Mucosa of gallbladder (tissue), 1 donor: ENCODE measurements at regions not wholly inside any gene's neighbourhood (a gene's known extent, or its start where the extent isn't known, plus 50 kb on each side); places are given as distances from the start of the nearest gene placed in this dataset.
"Not testable (repeated sequence)": the region's sequence is repeated elsewhere in the genome, so short reads cannot be mapped to it uniquely, and the experiment has no call there.

ENCODE experiments used
- DNase-seq: peaks from one replicate; pipeline ENCODE4 v3.0.0-alpha.2; 2020; ENCODE audit warnings: low spot score
- donor health status: DM: no; HTN: no; CAD: no.

DNA sequence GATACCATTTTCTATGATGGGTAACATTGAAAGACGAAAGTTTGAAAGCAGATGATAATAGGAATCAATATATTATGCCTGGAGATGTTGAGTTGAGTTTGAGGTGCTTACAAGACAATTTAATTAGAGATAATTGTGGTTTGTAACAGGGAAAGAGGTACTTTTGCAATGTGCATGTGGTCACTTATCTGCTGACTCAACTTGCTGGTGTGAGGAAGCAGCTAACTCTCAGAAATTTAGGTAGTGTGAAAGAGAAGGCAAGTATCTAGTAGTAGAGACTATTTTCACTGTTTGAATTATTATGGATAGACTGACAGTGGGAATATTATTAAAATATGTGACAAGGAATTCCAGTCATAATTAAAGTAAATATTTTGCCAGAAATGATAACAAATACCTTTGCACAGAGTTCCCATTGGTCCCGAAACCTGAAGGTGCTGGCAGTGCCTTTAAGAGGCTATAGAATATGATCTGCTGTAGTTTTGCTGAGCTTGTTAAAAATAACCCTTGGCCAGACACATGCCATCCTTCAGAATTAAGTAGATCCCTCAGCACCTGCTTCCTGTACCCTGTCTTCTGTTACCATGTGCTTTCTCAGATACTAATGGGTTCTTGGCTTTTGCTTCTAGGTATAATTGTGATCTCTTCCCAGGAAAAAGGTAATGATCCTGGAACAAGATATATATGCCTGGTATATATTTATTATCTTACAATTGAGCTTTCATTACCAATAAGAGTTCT lies 315.9 kb downstream of the BCHE start:
- no peak for DNase-seq

DNA sequence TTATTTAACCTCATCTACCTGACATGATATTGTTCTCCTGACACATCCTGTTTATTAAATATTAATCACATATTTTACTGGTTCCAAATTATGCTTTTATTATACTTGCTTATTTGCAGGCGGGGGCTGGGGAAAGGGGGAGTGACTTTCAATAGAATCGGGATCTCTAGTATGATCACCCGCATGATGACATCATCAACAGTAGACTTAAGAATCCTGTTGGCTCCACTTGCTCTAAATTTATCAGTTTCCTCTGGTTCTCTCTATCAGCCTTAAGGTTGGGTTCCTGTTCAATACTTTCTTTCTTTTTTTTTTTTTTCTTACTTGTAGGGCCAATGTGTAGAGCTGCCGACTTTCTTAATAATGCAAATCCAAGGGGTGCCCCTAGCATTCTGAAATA lies 317.5 kb downstream of the BCHE start:
- no peak for DNase-seq

DNA sequence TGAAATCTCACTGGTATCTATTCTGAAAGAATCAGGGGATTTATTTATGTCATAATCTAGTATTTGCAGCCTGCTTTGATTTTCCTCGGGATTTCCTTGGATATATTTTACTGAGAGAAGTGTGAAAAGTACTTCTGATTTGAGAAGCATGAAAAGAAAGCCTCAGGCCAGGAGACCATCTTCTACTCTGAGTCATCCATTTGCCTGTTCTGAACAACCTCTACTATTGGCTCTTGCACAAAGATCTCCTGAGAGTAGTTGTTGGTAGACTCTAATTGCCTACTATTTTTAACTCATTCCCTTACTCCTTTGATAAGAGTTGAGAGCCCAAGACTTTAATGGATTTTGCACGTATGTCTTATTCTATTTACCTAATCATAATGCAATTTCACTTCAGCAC lies 318.9 kb downstream of the BCHE start:
- no peak for DNase-seq

DNA sequence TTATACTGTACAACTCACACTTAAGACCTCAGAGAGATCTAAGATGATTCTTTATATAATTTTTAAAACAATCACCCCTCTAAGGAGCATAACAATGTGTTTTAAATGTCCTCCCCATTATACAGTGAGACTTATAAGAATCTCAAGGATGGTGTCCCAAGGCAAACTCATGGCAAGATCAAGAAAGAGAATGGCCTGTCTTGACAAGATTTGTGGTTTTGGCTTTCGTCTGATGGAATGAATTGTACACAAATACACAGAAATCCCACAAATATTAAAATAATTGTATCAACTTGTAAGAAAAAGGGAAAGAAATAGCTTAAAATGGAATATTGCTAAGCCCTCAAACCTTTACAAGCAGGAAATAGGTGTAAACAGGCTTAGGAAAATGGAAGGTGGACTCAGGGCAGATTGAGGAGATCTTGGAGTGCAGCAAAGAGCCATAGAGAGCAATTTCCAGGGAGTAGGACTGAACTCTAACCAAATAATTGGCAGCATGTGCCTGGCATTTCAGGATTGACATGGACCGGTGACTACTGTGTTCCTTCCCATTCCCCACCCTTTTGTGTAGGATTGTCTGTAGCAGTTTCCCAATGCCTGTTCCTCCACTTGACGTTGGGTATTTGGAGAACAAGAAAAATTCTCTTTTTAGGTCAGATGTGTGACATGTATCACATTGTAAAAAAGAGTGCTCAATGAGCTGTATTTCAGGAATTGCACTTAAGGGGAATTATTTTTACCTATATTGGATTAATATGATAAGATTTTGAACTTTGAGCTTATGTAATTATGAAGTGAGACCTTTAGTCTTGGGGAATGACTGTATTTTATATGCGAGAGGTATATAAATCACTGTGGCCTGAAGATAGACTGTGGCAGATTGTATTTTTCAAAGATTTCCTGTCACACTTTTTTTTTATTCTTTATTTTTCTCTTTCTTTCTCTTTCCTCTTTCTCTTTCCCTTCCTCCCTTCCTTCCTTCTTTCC lies 317.8 kb upstream of the SLITRK3 start:
- no peak for DNase-seq

DNA sequence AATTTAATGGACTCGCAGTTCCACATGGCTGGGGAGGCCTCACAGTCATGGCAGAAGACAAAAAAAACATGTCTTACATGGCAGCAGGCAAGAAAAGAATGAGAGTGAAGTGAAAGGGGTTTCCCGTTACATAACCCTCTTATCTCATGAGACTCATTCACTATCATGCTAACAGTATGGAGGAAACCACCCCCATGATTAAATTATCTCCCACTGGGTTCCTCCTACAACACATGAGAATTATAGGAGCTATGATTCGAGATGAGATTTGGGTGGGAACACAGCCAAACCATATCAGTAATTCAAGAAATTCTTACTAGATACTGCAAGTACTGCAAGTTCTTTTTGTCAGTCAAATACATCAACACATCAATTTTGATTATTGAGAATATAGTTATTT lies 311.4 kb upstream of the SLITRK3 start:
- no peak for DNase-seq

DNA sequence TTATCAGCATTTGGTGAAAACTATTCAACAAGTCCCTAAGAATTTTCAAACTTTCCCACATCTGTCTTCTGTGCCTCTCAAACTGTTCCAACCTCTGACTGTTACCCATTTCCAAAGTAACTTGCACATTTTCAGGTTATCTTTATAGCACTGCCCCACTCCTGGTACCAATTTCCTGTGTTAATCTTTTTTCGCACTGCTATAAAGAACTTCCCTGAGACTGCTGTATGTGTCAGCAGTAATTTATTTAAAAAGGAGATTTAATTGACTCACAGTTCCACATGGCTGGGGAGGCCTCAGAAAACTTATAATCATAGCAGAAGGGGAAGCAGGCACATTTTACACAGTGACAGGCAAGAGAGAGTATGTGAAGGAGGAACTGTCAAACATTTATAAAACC lies 310.9 kb upstream of the SLITRK3 start:
- no peak for DNase-seq

DNA sequence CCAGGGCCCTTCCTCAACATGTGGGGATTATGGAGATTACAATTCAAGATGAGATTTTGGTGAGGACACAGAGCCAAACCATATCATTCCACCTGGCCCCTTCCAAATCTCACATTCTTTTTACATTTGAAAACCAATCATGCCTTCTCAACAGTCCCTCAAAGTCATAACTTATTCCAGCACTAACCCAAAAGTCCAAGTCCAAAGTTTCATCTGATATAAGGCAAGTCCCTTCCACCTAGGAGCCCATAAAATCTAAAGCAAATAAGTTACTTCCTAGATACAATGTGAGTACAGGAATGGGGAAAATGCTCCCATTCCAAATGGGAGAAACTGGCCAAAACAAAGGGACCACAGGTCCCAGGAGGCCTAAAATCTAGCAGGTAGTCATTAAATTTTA lies 309.5 kb upstream of the SLITRK3 start:
- DNase-seq, result no peak

DNA sequence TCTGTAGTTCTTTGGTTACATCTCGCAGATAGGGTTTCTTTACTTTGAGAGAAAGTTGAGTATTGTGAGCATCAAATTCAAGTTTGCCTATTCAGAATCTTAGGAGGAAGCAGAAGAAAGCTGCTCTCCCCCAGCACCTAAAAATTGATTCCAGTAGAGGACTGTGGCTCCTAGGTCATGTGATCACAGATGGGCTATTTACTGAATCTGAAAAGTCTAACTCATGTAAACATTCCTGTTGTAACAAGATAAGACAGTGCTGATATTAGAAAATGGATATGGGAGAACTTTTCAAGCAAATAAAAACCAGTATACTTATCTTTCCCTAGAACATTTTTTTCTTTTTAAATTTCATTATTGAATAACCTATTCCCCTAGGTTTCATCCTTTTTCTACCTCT lies 308.4 kb upstream of the SLITRK3 start:
- DNase-seq, result no peak

DNA sequence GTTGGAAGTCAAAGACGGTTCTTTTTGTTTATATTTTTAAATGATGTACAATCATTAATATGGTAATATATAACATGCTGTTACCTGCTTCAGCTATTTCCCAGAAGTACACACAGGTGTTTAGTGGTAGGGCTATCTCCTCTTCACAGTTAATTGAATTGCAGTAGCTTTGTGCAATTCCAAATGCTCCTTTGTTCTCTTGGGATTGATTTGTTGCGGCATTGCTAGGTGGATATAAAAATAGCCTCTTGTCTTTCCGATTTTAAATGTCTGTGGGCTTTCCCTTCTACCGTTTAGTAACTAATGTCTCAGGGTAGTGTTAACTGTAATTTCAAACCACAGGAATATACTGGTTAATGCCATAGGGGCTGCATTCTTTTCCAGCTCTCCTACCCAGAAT lies 307.6 kb upstream of the SLITRK3 start:
- no peak for DNase-seq

DNA sequence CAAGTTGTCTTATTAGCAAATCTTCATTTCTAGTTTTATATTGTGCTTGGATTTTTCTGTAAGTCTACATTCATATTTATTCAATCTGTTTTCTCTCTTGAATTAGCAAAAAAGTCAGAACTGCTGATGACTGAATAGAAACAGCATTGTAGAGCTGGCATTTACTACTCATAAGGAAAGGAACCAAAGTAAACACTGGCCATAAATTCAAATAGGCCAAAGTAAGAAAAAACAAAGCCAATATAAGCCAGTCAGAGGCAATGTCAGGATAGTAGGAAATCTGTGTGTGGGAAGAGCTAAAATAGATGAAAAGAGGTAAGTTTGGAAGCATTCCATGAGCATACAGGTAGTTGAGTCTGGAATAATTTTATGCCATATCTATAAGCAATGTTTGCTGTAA lies 307.2 kb upstream of the SLITRK3 start:
- DNase-seq, result no peak

DNA sequence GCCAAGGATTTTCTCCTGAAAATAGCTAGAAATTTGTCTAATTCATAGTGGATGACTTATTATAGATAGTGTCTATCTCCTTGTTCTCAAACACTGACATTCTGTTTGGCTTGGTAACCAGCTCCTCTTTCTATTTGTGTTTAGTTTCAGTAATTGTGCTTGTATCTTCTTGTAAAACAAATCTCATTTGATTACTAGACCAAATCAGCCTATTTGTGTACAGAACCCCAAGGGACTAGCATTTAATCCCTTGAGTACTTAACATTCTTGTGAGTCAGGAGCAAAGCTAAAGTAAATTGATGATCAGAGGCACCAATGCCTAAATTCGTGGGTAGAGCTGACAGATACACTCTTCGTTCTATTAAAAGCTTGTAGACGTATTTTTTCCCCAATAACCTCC lies 306.5 kb upstream of the SLITRK3 start:
- DNase-seq, result no peak

DNA sequence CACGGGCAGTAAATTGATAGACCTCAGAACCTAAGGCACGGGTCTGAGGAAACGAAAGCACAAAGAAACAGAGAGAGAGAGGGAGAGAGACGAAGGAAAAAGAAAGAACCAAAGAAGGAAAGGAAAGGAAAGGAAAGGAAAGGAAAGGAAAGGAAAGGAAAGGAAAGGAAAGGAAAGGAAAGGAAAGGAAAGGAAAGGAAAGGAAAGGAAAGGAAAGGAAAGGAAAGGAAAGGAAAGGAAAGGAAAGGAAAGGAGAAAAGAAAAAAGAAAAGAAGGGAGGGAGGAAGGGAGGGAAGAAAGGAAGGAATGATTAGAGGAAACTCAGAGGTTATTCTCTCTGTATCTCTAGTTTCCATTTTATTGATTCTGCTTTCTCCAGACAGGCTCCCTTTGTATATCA lies 302.6 kb upstream of the SLITRK3 start:
- DNase-seq, result not testable (repeated sequence)

DNA sequence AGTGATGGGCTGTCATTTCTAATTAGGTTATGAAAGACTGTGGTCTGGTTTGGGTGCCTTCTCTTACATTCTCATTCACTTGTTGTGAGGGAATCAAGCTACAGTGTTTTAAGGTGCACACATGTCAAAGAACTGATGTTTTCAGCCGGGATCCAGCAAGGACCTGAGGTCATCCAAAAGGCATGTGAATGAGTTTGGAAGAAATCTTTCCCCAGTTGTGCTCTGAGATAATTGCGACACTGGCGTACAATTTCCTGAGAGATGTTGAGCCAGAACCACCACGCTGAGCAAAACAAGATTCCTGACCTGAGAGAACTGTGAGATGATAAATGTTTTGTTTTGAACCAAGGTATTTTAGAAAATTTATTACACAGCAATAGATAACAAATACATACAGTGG lies 295.3 kb upstream of the SLITRK3 start:
- no peak for DNase-seq

DNA sequence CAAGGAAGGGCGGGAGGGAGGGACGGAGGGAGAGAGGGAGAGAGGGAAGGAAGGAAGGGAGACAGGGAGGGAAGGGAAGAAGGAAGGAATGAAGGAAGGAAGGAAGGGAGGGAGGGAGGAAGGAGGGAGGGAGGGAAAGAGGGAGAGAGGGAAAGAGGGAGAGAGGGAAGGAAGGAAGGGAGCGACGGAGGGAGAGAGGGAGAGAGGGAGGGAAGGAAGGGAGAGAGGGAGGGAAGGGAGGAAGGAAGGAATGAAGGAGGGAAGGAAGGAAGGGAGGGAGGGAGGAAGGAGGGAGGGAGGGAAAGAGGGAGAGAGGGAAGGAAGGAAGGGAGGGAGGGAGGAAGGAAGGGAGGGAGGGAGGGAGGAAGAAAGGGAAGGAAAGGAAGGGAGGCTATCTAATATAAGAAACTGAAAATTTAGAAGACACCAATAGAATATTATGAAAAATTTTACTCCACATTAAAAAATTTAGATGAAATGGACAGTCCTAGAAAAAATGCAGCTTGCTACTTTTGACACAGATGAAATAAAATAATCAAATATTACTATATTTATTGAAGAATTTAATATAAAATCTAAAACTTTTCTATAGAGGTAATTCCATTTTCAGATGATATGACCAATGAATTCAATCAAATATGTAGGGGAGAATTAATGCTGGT lies 280.3 kb upstream of the SLITRK3 start:
- no peak for DNase-seq

DNA sequence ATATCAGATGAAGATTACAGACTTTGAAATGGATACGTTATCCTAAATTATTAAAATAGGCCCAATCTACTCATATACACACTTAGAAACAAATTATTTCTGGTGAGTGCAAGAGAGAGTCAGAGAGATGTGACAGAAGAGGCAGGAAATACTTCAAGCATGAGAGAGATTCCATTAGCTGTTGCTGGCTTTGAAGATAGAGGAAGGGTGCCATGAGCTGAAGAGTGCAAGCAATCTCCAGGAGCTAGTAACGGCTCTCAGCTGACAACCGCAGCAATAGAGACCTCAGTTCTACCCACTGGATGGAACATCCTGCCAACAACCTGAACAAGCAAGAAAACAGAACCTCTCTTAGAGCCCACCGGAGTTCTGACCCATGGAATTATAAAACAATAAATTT lies 270.7 kb upstream of the SLITRK3 start:
- no peak for DNase-seq

DNA sequence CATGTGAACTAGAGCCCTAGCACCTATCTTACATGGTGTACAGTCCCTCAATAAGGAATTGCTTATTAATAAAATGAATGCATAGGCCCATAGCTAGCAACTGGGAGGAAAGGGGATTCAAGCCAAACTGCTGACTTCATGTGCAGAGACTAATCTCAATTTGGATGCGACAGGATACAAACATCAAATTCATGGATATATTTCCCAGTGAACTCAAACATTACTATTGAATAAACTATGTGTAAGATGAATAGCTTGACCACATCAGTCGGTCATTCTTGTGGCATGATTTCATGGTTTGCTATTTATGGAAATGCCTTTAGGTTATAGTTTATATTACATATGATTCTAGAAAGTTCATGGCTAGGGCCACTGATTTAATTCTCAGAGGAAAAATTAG lies 268.6 kb upstream of the SLITRK3 start:
- no peak for DNase-seq

DNA sequence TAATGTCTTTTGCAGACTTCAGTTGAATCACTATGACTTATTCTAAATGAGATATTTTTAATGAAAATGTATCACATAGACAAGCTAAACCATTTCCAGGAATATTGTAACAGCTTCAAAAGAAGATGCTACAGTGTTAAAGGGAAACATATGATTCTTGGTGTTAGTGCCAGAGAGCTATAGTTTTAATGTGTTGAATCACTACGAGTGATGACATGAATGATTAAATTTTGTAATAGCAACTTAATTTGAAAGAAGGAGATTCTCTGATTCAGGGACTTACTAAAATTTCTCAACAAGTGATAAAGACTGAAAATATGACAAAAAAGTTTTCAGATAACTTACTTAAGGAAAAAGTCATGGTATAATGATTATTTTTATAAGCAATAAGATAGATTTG lies 267.3 kb upstream of the SLITRK3 start:
- no peak for DNase-seq

DNA sequence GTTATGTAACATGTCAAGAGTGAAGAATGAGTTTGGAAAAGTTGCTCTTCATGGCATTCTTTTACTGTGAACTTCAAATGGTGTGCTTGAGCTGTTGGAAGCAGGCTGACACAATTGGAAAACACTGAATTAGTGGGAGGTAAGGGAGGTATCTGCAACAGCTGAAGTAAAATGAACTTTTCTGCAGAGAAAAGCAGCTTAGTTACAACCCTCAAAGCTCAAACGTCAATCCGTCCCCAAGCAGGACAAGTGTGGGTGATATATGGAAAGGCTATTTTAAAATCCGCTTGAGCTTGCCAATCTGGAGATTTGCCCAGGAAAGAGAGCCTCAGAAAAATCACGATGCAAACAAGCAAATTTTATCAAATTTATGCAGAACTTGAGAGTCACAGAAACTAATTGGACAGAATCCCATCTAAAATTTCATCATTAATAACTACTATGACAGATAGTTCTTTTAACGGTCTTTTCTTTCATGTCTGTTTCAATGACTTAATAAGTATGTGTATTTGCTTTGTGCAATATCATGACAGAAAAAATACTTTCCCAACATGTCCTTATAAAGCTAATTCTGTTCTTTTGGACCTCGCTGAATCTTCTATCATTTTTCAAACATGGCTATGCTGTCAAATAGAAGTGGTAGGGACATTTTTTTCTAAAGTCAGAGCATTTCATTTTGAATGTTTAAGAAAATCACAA lies 266.6 kb upstream of the SLITRK3 start:
- DNase-seq, result no peak

DNA sequence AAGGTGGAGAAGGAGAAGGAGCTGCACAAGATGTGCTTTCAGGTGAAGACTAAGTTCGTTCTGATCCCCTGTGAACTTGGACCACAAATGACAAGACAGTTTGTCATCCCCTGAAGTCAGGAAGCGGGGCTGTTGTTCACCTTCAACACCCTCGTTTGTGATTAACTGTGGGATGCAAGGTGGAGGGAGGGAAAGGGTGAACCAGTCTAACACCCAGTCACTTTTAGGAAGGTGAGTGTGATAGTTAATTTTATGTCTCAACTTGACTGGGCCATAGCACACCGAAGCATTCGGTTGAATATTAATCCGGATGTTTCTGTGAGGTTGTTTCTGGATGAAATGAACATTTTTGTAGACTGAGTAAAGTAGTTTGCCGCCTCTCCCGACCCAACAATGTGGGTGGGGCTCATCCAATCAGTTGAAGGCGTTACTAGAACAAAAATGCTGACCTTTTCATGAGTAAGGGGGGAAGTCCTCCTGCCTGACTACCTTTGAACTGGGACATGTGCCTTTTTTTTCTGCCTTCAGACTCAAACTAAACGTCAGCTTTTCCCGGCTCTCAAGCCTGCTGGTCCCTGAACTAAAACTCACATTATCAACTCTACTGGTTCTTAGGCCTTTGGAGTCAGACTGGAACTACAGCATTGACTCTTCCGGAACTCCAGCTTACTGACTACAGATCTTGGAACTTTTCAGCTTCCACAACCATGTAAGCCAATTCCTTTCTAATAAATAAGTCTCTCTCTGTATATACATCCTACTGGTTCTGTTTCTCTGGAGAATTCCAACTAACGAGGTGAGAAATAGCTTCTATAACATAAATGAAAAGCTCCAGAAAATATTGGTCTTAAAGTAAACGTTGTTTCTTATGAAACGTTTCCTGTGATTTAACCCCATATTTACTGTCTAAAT lies 264.0 kb upstream of the SLITRK3 start:
- DNase-seq, result no peak

DNA sequence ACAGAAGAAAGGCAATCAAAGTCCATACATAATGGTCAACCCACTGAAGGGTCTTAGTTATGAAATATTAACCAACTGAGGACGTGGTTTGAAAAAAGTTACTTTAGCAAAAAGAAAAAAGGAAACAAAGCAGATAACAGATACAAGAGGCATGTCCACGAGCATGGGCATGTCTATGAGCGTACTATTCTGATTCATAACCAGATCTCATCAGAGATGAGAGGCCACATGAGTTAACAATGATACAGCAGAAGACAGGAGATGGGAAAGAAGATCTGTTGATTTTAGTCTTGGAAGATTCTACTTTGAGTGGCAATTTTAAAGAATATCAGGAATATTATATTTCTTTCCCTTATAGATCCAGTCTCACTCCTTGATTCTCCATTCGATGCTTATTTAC lies 262.9 kb upstream of the SLITRK3 start:
- no peak for DNase-seq

DNA sequence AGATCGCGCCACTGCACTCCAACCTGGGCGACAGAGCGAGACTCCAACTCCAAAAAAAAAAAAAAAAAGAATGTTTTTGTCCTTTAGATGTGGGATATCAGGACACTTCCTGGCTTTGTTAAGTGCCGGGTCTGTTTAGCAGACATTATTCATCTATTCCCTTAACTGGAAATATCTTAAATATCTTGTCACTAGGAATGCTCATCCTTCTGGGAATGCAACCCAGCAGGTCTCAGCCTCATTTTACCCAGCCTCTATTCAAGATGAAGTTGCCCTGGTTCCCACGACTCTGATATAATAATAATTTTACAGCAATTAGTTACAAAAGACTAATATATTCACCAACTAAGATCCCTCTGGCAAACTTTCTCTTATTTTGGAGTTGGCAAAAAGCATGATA lies 260.9 kb upstream of the SLITRK3 start:
- DNase-seq, result no peak
